ENCODE measurements at regions not wholly inside any gene's neighbourhood (a gene's known extent, or its start where the extent isn't known, plus 50 kb on each side); places are given as distances from the start of the nearest gene placed in this dataset.

DNA sequence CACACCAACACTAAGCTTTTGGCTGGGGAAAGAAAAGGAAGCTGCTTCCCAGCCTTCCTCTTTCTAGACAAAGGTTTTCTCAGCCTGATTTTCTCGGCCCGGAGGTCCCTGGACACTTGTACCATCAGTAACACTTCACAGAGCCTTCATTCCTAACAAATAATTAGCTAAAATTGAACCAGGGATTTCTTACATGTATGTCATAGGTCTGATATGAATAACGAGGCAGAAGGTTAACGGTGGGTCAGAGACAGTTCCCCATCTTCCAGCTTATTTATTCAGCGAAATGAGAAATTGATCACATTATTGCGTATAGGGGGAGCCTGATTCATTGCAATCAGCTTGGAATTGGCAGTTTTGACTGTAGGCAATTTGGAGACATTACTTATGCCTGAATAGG is 142.5 kb downstream of the SALL1 start:
- TF ChIP-seq EZH2phosphoT487 (IDR thresholded peaks at IDR 0.05; ENCODE audit: low read length) = no peak
- TF ChIP-seq, protein P1, sequence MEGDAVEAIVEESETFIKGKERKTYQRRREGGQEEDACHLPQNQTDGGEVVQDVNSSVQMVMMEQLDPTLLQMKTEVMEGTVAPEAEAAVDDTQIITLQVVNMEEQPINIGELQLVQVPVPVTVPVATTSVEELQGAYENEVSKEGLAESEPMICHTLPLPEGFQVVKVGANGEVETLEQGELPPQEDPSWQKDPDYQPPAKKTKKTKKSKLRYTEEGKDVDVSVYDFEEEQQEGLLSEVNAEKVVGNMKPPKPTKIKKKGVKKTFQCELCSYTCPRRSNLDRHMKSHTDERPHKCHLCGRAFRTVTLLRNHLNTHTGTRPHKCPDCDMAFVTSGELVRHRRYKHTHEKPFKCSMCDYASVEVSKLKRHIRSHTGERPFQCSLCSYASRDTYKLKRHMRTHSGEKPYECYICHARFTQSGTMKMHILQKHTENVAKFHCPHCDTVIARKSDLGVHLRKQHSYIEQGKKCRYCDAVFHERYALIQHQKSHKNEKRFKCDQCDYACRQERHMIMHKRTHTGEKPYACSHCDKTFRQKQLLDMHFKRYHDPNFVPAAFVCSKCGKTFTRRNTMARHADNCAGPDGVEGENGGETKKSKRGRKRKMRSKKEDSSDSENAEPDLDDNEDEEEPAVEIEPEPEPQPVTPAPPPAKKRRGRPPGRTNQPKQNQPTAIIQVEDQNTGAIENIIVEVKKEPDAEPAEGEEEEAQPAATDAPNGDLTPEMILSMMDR (IDR thresholded peaks at IDR 0.05; ENCODE audit: low read length) = no peak
- TF ChIP-seq EZH2 (optimal IDR thresholded peaks at IDR 0.05; ENCODE audit: low read depth, low read length) = no peak
- no peak overlapping the region for H2AFZ ChIP-seq (ENCODE audit: low read length)
- H3K27me3 ChIP-seq (replicated peaks; ENCODE audit: insufficient read depth, low read length) = no peaks in the 10 kb centered on the region
- H3K79me2 ChIP-seq (ENCODE audit: low read length) = no peaks in the 10 kb centered on the region
- no peak overlapping the region for H3K4me3 ChIP-seq (ENCODE audit: low read length)
- H3K4me1 ChIP-seq (ENCODE audit: low read length) = no peaks in the 10 kb centered on the region
- H3K4me2 ChIP-seq (ENCODE audit: low read depth, low read length) = no peak overlapping the region
- no peaks in the 10 kb centered on the region for H4K20me1 ChIP-seq (ENCODE audit: insufficient read depth, low read length)
- DNase-seq = no peak
- no peaks in the 10 kb centered on the region for H3K36me3 ChIP-seq (replicated peaks; ENCODE audit: insufficient read depth, low read length)
- no peaks in the 10 kb centered on the region for H3K9me2 ChIP-seq (replicated peaks; ENCODE audit: insufficient read depth, low read length)
- H3K9ac ChIP-seq (ENCODE audit: low read length) = no peak overlapping the region
- H3K27ac ChIP-seq (ENCODE audit: low read length) = no peak overlapping the region
- H3K9me3 ChIP-seq (replicated peaks; ENCODE audit: insufficient read depth, low read length) = no peaks in the 10 kb centered on the region
- H3F3A ChIP-seq (ENCODE audit: insufficient read depth, low read length) = no peaks in the 10 kb centered on the region

DNA sequence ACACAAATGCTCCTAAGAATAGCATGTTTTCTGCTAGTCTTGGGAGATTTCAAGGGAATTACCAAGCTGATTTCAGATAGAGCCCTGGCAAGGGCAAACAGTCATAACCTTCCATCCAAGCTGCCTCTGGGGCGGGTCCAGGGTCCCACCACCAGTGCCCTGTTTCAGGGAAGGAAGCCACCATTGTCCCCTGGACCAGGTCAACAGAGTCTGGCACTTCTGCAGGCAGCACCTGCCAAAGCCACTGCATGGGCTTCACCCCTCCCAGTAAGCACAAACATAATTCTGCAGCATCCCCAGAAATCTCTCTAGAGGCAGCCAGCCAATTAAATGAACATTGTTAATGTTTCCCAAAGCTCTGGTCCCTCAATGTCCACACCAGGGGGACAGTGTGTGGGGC is 143.0 kb downstream of the SALL1 start:
- TF ChIP-seq, protein P1 (IDR thresholded peaks at IDR 0.05; ENCODE audit: low read length) = no peak
- H2AFZ ChIP-seq (ENCODE audit: low read length) = no peak overlapping the region
- DNase-seq = no peak
- H3K4me2 ChIP-seq (ENCODE audit: low read depth, low read length) = no peak overlapping the region
- no peaks in the 10 kb centered on the region for H3K4me1 ChIP-seq (ENCODE audit: low read length)
- no peaks in the 10 kb centered on the region for H3K36me3 ChIP-seq (replicated peaks; ENCODE audit: insufficient read depth, low read length)
- no peaks in the 10 kb centered on the region for H3K79me2 ChIP-seq (ENCODE audit: low read length)
- H3K27me3 ChIP-seq (replicated peaks; ENCODE audit: insufficient read depth, low read length) = no peaks in the 10 kb centered on the region
- H3K27ac ChIP-seq (ENCODE audit: low read length) = no peak overlapping the region
- H3K4me3 ChIP-seq (ENCODE audit: low read length) = no peak overlapping the region
- no peak overlapping the region for H3K9ac ChIP-seq (ENCODE audit: low read length)
- H3K9me2 ChIP-seq (replicated peaks; ENCODE audit: insufficient read depth, low read length) = no peaks in the 10 kb centered on the region
- H3F3A ChIP-seq (ENCODE audit: insufficient read depth, low read length) = no peaks in the 10 kb centered on the region
- no peaks in the 10 kb centered on the region for H3K9me3 ChIP-seq (replicated peaks; ENCODE audit: insufficient read depth, low read length)
- H4K20me1 ChIP-seq (ENCODE audit: insufficient read depth, low read length) = no peaks in the 10 kb centered on the region

DNA sequence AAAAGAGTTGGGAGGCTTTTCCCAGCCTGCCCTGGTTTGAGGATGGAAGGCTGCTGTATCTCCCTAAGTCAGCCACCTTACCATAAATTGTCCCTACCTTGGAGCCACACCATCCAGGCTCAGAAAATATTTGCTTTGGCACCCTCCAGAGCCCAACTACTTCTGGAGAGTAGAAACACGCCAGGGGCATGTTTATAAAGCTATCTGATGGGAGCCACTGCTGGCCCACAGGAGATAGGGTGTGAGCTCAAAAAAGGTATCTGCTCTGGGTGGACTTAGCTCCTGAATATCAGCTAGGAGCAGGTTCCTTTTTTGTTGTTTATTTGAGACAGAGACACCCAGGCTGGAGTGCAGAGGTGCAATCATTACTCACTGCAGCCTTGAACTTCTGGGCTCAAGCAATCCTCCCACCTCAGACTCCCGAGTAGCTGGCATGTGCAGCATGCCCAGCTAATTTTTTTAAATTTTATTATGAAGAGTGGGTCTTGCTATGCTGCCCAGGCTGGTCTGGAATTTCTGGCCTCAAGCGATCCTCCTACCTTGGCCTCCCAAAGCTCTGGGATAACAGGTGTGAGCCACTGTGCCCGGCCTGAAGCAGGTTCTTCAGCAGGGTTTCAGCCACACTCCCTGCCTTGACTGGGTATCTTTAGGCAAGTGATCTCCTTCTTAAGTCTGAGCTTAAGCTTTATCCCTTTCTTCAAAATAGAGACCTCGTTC is 147.1 kb downstream of the SALL1 start:
- H3K79me2 ChIP-seq (ENCODE audit: low read length) = no peaks in the 10 kb centered on the region
- H2AFZ ChIP-seq (ENCODE audit: low read length) = no peak overlapping the region
- H3K4me2 ChIP-seq (ENCODE audit: low read depth, low read length) = no peak overlapping the region
- no peaks in the 10 kb centered on the region for H3K36me3 ChIP-seq (replicated peaks; ENCODE audit: insufficient read depth, low read length)
- TF ChIP-seq EZH2phosphoT487 (IDR thresholded peaks at IDR 0.05; ENCODE audit: low read length) (no peak), EZH2 (optimal IDR thresholded peaks at IDR 0.05; ENCODE audit: low read depth, low read length) (no peak)
- TF ChIP-seq, protein P1 (IDR thresholded peaks at IDR 0.05; ENCODE audit: low read length) = no peak
- no peak overlapping the region for H3K4me3 ChIP-seq (ENCODE audit: low read length)
- DNase-seq = no peak
- no peaks in the 10 kb centered on the region for H3K9me2 ChIP-seq (replicated peaks; ENCODE audit: insufficient read depth, low read length)
- H3K9me3 ChIP-seq (replicated peaks; ENCODE audit: insufficient read depth, low read length) = no peaks in the 10 kb centered on the region
- H4K20me1 ChIP-seq (ENCODE audit: insufficient read depth, low read length) = no peaks in the 10 kb centered on the region
- no peaks in the 10 kb centered on the region for H3F3A ChIP-seq (ENCODE audit: insufficient read depth, low read length)
- H3K27ac ChIP-seq (ENCODE audit: low read length) = no peak overlapping the region
- H3K27me3 ChIP-seq (replicated peaks; ENCODE audit: insufficient read depth, low read length) = no peaks in the 10 kb centered on the region
- H3K9ac ChIP-seq (ENCODE audit: low read length) = no peak overlapping the region
- H3K4me1 ChIP-seq (ENCODE audit: low read length) = no peaks in the 10 kb centered on the region

Data from MM.1S (cell line).